Fibroblast of gingiva (primary cell): ENCODE measurements at regions not wholly inside any gene's neighbourhood (a gene's known extent, or its start where the extent isn't known, plus 50 kb on each side); places are given as distances from the start of the nearest gene placed in this dataset.

ENCODE experiments used
- DNase-seq: peaks from one replicate; pipeline ENCODE4 v3.0.0-alpha.2; 2011; ENCODE audit warnings: low read depth

DNA sequence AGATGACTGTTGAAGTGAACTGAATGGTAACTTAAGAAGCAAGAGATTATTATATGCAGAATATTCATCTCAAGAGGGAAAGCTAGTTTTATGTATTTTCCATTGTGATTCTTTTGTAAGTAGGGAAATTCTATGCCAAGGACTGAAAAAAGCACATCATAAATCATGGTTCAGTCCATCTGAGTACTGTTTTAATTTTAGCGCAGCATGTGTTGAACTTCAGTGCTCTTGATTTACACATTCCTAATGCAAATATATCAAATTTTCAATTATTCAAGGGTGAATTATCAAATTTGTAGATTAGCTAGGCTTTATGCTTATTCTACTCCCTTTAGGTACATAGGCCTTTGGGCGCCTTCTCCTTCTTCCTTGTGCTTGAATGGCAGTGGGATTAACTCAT lies 50.3 kb upstream of the TCF12 start:
- no peak for DNase-seq

DNA sequence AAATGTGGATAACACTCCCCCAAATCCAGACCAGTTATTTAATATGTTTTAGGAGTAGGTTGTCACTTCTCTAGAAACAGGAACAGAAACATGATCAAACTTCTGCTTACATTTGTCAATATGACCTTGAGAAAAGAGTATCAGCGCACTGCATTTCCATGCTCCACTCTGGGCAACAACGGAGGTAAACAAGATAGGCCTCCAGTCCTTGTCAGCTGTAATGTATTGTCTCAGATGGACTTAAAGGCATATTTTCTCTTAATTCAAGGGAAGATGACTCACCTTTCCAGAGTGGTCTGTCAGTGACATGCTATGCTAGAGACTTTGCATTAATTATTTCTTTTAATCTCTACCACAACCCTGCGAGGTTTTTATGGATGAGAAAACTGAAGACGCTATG lies 51.6 kb upstream of the TCF12 start:
- no peak for DNase-seq

DNA sequence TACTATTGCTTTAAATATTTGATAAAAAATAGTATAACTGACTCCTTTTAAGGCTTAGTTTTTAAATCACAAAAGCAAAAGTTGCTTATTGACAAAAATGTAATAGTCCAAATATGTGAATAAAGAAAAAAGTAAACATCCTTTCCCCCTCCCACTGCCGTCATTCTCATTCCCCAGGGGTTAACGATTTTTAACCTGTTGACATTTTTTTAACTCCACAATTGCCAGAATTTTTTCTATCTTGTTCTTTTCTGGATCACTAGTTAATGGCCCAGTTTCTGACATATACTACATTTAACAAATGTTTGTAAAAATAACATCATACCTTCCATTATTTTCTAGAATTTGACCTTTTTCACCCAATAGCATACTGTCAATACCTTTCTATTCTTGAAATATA lies 60.6 kb upstream of the TCF12 start:
- no peak for DNase-seq

DNA sequence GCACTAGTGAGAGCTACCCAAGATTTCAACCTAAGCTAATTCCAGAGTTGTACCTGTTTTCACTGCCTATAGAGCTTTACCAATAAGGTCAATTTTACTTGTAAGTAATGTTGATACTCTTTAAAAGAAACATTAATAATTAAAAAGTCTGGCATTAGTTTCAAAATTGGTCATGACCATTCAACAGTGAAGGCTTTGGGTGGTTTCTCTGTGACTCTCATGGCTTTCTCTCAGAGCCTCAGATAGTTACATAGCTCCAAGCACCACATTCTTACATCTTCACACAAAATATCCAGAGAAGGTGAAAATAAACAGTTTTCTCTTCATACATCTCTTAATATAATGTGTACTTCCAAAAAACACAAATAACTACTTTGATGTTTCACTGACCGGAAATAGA lies 61.5 kb upstream of the TCF12 start:
- DNase-seq = no peak

DNA sequence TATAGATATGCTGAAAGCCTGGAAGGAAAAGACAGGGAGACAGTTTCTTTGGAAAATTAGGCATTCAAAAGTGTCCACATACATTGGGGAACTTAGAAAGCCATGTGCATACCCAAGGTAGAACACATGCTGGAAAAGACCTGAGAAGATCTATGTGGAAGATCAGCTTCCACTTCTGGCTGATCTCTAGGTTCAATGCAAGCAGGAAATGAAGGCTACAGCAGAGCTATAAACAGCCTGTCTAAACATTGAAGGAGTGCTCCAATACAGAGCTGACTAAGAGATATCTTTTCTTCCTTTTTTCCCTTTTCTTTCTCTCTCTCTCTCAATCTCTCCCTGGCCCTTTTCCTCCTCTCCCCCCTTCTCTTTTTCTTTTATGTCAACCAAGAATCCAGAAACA lies 73.6 kb upstream of the TCF12 start:
- DNase-seq = no peak

DNA sequence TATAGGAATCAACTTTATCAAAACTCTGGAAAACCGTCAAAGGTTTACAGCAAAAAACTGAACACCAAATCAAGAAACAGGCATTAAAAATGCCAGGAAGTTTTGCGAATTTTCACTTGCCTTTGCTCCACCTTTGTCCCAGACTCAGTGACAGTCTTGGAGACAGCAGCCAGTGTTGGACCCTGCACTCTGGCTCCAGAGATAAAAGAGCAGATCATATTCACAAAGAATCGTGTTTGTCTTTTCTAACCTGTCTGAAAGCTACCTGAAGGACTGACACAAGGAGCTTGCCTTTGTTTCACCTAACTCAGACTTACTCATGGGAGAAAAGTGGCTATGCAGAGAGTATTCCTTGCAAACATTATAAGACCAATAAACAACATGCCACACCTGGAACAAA lies 74.0 kb upstream of the TCF12 start:
- no peak for DNase-seq

DNA sequence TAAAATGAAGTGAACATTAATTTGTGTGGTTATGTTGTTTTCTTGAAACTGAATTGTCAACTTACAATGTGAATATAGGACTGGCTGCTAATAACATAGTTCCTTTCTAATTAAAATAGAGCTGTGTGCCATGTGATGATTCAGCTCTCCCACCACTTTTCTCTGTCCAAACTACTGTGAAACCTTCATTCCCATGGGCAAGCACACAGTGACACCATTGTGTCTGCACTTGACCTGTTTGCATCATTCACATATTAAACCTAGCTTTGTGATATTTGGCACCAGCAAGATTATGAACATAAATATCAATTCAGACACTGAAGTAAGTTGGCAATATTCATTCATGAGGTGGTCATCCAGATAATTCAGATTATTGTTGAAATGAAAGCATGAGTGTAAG lies 78.8 kb upstream of the TCF12 start:
- DNase-seq = no peak

DNA sequence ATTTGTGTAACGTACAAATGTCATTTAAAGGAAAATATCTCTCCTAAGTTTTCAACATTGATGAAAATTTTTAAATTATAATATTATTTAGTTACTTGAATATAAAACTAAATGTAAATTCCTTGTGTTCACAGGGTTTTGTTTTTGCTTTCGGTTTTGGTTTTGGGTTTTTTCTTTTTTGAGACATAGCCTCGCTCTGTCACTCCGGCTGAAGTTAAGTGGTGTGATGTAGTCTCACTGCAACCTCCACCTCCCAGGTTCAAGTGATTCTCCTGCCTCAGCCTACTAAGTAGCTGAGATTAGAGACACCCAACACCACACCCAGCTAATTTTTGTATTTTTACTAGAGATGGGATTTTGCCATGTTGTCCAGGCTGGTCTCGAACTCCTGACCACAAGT lies 79.3 kb upstream of the TCF12 start:
- DNase-seq = no peak

DNA sequence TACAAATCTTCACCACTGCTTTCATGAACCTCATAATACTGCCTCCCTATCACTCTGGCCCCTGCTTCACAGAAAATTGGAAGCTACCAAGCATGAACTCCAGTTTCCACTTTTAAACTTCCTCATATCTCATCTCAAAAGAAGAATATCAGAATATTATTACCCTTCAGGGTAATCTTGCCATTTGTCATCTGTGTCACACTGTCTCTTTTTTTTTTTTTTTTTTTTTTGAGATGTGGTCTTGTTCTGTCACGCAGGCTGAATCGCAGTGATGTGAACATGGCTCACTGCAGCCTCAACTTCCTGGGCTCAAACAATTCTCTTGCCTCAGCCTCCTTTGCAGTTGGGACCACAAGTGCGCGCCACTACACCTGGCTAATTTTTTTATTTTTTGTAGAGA lies 80.4 kb upstream of the TCF12 start:
- no peak for DNase-seq

DNA sequence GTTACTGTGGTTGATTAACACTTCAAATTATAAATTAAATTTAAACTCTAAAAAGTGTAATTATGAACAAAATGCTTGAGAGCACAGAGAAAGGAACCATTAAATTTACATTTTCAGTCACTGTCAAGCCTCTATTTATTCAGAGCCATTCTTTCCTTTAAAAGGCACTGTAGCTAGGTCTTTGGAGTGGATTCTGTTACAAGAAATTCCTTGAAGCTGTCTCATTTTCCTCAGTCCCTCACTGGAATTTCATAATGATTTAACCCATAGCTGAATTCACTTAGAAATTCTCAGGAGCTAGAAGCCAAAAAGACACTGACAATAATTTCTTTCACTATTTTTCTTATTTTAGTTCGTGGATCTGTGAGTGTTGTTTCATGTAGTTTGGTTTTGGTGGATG lies 81.2 kb upstream of the TCF12 start:
- DNase-seq = peak; percentile 42

DNA sequence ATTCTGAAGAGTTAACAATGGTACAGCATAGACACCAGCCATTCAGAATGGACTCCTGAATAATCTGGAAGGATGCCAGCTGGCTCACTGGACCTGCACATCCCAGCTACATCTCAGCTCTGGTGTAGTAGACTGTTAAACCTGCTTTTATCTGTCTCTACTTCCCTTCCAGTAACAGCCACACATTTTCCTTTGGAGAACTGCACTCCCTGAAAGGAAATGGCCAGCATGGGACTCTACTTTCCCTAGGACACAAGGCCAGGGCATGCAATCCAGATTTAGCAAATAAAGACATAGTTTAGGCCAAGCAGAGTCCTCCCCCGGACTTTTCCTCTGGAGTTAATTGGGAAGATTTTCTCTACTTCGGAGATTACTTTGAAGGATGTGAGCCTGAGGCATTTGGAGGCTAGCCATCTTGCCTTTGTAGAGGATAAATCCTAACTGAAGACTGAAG lies 82.7 kb upstream of the TCF12 start:
- peak; percentile 2 for DNase-seq

DNA sequence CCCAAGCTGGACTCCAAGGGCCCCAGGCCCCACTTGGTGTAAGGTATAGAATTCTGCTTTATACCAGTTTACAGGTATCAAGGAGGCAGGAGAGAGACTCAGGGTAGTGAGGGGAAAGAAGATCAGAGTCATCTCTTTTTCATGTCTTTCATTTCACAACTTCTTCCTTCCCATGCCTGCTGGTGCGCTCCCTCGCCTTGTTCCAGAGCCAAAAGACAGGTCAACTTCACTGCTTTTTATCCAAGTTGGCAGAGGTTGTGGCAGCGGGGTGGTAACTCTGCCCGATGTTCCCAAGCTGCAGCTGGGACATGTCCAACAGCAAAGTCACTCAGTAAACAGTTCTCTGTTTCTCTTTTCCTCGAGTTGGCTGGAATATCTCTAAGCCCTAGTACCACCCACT lies 86.3 kb upstream of the TCF12 start:
- DNase-seq = peak; percentile 91

DNA sequence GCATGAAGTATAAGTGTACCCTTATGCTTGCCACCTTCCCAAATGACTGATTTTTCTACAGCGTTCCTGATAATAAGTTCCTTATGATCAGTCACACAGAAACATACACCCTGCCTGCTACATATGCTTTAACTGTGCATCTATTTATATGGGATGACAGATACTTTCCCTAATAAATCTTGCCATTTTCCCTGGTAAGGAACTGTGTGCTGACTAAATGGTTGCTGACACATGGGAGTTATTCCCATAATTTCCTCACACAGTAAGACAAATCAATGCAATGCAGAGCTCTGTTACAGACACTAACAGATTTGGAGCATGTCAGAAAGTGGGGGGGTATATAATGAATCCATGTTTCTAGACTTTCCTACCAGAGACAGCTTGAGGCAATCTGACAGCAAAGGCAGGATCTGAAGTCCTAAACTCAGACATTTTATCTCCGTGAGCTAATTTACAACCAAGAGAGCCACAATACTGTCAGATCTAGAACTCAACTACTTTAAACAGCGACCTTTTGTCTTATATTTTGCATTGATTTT lies 86.9 kb upstream of the TCF12 start:
- peak; percentile 2 for DNase-seq

DNA sequence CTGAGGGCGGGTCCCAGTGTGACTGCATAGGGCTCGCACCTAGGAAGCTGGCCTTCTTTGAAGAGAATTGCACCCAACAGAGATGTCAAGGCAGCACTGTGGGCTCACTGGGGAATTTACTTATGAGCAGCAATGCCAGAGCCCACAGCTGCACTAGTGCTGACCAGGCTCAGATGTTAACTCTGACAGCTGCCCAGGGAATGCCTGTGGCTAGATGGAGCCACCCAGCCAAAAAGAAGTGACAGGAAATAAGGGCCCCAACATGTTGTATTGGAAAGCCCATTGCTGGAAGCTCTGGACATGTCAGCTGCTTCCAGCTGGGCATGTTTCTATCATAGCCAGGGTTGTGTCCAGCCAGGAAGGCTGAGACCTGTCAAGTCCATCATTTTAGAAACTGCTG lies 90.9 kb upstream of the ZNF280D start:
- DNase-seq = peak; percentile 16

DNA sequence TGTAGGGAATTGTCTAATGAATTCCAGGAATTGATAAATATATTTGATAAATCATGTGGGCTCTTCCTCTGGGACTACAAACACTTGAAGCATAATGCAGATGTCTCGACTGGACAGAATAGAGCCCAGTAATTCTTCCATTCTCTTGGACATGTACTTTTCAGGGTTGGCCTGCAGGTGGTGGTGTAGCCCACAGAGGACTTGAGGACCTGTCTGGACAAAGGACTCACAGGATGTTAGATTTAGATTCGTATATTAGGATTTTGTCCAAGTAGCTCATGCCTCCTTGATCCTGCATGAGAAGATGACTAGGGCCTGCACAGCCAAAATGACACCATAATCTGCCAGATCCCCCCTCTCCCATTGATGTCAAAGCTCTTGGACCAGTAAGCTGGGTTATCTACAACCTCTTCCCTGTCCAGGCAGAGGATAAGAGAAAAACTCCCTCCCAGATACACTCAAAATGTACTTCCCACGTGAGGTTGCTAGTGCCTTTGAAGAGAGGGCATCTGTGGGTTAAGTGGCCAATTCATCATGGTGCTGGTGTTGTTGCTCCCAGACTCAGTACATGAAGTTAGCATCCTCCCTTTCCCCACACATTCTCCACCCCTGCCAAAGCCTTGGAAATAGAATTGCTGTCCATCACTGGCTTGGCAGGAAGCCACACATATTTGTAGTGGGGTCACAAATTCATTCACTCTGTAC lies 88.6 kb upstream of the ZNF280D start:
- peak; percentile 64 for DNase-seq

DNA sequence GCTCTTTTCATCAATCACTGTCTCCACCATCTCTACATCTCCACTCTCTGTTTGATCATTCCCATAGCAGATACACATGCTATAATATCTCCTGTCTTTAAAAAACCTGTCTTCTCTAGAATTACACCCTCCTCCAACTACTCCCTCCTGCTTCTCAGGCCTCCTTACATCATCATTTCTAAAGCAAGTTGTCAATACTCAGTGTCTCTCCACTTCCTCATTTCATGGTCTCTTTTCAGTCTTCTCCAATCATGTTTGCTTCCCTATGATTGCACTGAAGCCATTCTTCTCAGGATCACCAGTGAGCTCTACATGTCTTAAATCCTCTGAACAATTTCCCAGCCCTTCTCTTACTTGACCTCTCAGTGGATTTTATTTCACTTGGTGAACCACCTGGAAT lies 87.0 kb upstream of the ZNF280D start:
- no peak for DNase-seq

DNA sequence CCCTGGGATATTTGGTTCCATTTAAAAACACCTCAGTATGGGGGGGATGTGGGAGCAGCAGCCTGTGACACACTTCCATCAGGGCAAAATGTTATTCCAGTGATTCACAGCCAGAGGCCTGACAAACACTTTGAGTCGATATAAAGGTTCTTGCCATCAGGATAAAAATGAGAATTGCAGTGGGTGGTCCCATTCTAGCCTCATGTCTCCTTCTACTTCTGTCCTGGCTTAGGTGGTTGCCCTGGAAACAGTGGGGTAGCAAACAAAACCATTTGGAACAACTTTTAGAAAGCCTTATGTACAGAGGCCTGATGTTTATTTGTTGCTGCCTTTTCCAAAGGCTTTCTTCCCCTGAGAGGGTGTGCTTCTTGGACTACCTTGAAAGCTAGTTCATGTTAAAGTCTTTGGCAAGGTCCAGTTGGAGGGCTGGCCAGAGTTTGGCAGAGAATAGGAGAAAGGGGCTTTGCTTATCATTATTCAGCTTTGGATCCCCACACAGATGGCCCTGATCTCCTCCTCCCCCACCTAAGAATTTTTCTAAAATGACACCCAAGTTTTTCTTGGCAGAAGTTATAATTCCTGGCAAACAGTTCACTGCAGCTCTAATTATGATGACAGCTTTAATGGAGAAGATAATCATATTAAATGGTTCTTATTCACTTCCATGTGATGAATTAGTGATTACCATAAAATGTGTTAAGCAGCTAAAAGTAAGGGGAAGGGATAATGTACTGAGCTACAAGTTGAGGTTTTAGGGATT lies 84.2 kb upstream of the ZNF280D start:
- peak; percentile 25 for DNase-seq

DNA sequence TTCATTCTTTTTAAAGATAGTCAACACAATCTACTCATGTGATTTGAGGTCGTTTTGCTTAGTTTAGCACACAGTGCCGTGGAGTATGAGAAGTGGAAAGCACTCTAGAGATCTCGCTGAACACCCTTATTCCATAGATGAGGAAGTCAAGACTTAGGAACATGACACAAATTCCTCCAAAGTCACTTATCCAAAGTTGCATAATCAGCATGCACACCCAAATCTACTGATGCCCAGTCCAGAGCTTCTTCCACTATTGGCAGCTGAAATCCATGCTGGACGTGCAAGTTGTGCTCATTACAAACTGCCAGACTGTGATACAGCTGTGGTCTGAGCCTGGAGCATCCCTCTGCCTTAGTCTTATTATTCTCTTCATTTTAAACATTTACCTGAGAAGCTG lies 83.5 kb upstream of the ZNF280D start:
- DNase-seq = no peak

DNA sequence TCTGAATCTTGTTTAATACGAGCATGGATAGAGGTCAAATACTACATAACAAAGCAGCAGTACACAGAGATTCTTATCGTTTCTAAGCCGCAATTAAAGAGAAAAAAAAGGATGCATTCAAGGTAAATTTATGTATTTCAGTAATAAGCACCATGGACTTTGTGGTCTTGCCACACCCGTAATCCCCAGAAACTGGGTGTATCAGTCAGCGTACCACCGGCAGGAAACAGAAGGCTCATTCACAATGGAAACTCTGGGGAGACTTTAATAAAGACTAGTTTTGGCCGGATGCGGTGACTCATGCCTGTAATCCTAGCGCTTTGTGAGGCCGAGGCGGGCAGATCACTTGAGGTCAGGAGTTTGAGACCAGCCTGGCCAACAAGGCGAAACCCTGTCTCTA lies 81.9 kb upstream of the ZNF280D start:
- no peak for DNase-seq

DNA sequence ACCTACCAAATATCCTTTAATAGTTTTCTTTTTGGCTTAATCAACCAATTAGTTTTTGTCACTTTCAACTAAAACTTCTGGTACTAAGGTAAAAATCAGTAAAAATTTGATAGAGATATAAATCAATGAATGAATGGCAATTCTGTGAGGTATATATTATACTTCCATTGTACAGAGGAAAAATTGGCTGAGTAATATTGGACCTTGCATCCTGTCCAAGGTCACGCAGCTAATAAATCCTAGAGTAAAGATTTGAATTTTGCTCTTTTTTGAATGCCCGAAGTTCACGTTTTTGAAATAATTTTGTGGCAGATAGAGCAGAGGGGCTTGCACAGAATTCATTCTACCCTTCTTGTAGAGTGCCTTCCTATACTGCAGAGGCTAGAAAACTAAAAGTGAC lies 81.1 kb upstream of the ZNF280D start:
- no peak for DNase-seq

DNA sequence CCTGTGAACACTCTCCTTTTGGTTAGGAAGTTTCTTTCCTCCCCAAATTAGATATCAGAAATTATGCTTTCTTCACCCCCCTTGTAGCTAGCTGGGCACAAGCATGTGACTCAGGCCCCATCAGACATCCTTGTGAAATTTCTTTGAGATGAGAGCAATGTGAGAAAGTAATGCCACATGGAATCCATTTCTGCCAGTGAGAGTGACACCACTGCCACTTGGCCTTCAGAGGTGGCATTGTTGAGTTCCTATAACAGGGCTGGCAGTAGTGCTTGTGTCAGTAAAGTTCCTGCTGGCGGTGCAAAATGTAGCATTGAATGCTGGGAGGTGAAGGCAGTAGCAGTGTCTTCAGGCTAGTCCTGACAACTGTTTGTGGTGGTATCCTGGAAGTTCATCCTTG lies 80.7 kb upstream of the ZNF280D start:
- peak; percentile 28 for DNase-seq

DNA sequence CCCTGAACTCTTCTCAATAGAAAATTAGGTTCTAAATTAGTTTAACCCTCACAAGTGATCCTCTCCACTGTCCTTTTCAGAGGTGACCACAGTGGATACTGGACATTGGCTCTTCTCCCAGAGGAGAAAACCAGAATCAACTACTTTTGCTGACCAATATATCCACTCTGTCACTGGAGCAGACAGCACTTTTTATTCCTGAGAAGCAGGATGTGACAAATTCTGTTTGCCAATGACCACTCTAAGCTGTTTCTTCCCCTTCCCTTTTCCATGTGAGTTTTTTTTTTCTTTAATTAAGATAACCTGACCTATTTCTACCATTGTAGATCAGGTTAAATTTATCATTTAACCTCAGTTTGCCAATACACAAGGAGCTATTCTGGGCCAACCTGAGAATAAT lies 79.7 kb upstream of the ZNF280D start:
- no peak for DNase-seq

DNA sequence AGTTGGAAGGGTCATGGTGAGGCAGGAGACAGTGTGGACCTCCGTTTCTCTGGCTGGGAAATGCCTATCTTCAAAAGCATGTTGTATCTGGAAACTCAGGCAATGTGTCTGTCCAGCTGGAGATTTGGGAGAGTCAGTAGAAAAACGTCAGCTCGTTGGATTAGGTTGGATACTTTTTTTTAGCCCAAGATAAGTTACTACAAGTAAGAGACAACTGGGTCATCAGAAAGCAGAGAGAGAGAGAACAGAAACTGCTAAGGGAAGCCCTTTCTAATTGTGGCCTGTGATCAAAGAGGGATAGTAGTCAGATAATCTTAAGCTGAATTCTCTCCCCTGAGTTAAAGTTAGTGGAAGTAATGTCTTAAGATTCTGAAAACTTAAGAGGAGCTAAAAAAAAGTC lies 78.9 kb upstream of the ZNF280D start:
- no peak for DNase-seq

DNA sequence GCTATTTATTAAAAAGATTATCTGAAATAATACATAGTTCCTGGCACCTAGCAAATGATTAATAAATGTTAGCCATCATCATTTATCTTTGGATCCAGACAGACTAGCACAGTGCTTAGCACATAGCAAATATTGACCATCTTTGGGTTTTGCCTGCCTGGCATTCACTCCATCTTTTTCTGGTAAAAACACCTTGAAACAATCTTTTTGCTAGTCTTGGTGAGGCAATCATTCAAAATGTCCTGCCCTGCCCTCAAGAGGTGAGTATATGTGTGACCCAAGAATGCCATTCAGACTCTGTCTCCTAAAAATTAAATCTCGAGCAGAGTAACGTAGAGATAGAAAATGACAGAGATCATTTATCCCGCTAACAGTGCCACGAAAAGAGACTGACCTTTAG lies 78.3 kb upstream of the ZNF280D start:
- DNase-seq = no peak
